Esophagus (tissue), 2 donors: ENCODE measurements at regions not wholly inside any gene's neighbourhood (a gene's known extent, or its start where the extent isn't known, plus 50 kb on each side); places are given as distances from the start of the nearest gene placed in this dataset.
A peak's percentile ranks its signal among the peaks of the same experiment; 100 is the strongest.

ENCODE experiments used
- H3K27ac ChIP-seq, 2 donors: one replicate each; pipeline ENCODE4 v1.5.1; 2013; ENCODE audit warnings: low read depth in 2 of 2, mild to moderate bottlenecking in 2 of 2, inconsistent platforms in 1 of 2, low read length in 1 of 2, moderate library complexity in 1 of 2
- H3K27me3 ChIP-seq, 2 donors: one replicate each; pipeline ENCODE4 v1.6.1; 2013; ENCODE audit warnings: low read length in 2 of 2, control low read depth in 1 of 2, mild to moderate bottlenecking in 1 of 2; ENCODE audit not compliant: insufficient read depth in 2 of 2, control insufficient read depth in 1 of 2
- H3K36me3 ChIP-seq, 2 donors: one replicate each; pipeline ENCODE4 v1.6.1; 2013; ENCODE audit warnings: low read length in 1 of 2; ENCODE audit not compliant: control insufficient read depth in 2 of 2, insufficient read depth in 2 of 2
- H3K4me1 ChIP-seq, 2 donors: one replicate each; pipeline ENCODE4 v1.6.1; 2013; ENCODE audit warnings: low read length in 1 of 2; ENCODE audit not compliant: control insufficient read depth in 2 of 2, insufficient read depth in 2 of 2
- H3K4me3 ChIP-seq, 2 donors: one replicate each; pipeline ENCODE4 v1.5.1; 2013; ENCODE audit warnings: low read length in 2 of 2, mild to moderate bottlenecking in 2 of 2, low read depth in 1 of 2, moderate library complexity in 1 of 2
- H3K9me3 ChIP-seq, 2 donors: one replicate each; pipeline ENCODE4 v1.6.1; 2013; ENCODE audit warnings: mild to moderate bottlenecking in 2 of 2, low read depth in 1 of 2, low read length in 1 of 2, moderate library complexity in 1 of 2; ENCODE audit not compliant: control insufficient read depth in 2 of 2, insufficient read depth in 1 of 2
- WGBS, 2 donors: extraction: QIAGEN DNeasy Blood & Tissue Kit; methylation state at CpG; one replicate each; pipeline ENCODE4 v1.1.7; 2013; 5-methylcytosine and 5-hydroxymethylcytosine counted together
- donor health status: healthy with polysubstance abuse.
- donor health status: Bipolar disorder and iron deficiency.

DNA sequence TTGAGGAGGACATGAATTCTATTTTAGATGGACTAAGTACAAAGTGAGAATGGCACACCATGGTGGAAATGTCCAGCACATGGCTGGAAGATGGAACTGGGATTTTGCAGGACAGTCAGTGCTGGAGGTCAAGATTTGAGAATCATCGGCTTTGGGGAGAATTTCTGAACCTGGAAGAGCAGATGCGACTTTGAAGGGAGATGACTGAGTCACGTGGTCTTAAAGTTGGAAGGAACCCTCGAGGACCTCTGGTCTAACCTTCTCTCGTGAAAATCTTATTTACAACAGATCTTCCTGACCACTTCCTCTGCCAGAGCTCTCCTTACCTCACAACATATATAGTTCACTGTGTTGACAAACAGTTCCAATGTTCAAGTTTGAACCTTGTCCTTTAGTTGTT is 415.4 kb downstream of the ATP23 start:
- no peaks in the 10 kb centered on the region for H3K4me1 ChIP-seq
- H3K9me3 ChIP-seq = no peaks in the 10 kb centered on the region
- H3K27me3 ChIP-seq = peaks cover 0 to 4% of the 10 kb centered on the region in 2 donors
- H3K4me3 ChIP-seq = no peak overlapping the region
- no peak overlapping the region for H3K27ac ChIP-seq
- no peaks in the 10 kb centered on the region for H3K36me3 ChIP-seq
- 81 to 84% methylated on average over 5 of the region's 5 CpGs for WGBS, 2 donors

DNA sequence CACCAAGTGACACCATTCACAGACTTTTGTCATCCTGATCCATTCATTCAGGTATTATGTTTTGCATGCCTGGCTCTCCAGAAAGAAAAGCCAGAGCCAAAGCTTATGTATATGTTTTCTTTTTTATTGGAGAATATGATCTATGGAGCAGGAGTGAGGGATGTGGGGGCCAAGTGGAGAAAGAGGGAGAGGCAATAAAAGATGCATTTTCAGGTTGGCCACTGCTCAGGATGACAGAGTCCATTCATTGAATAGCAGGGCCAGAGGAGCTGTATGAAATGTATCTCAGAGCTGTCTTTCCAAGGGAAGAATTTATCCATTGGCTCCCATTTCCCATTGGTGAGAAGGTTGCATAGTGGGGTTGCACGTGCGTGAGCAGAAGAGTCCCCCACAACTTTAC is 416.1 kb downstream of the ATP23 start:
- 92 to 98% methylated on average over 2 of the region's 2 CpGs for WGBS, 2 donors

DNA sequence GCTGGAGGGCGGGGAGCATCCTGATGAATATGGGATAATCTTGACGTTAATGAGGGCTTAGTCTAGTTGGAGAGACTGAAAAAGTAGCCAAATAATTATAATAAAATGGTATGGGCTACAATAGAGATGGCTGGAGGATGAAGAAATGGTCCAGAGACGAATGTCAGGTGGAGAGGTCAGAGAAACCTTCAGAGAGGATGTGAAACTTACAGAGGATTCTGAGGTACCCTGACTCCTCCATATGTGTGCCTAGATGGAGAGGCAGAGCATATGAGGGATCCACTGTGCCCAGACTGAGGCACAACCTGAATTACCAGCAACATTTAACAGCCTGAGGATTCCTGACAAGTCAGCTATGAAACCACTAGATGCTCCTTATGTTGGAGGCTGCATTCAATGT is 417.0 kb downstream of the ATP23 start:
- Histone ChIP-seq H3K4me3 (no peak overlapping the region), H3K27ac (no peak overlapping the region), H3K27me3 (no peaks in the 10 kb centered on the region), H3K4me1 (no peaks in the 10 kb centered on the region), H3K36me3 (no peaks in the 10 kb centered on the region), H3K9me3 (no peaks in the 10 kb centered on the region)
- WGBS, 2 donors = 70 to 73% methylated on average over 3 of the region's 3 CpGs

More for the DNA sequence above, 416.1 kb downstream of the ATP23 start:
- Histone ChIP-seq H3K27ac (no peak overlapping the region), H3K27me3 (peaks cover 0 to 4% of the 10 kb centered on the region in 2 donors), H3K36me3 (no peaks in the 10 kb centered on the region), H3K9me3 (no peaks in the 10 kb centered on the region), H3K4me3 (no peak overlapping the region), H3K4me1 (no peaks in the 10 kb centered on the region)

DNA sequence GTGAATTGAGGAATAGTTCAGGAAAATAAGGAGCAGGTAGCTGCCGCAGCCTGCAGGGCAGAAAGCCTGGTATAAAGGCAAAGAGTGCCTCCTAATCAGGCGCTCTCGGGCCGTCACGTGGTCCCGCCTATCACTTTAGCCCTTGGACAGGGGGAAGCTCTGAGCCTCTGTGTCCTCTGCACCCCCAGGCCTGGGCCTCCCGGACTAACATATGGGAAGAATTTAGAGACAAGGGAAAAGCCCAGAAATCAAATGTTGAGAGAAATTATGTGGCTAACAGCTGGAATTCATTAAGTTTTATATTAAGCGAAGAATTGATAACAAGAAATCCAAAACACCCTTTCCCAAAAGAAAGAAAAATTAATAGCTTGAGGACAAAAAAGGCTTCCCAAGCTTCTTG is 417.7 kb downstream of the ATP23 start:
- Histone ChIP-seq H3K4me1 (no peaks in the 10 kb centered on the region), H3K4me3 (no peak overlapping the region), H3K27me3 (no peaks in the 10 kb centered on the region), H3K36me3 (no peaks in the 10 kb centered on the region), H3K27ac (no peak overlapping the region), H3K9me3 (no peaks in the 10 kb centered on the region)
- WGBS, 2 donors = 58 to 64% methylated on average over 8 of the region's 8 CpGs

DNA sequence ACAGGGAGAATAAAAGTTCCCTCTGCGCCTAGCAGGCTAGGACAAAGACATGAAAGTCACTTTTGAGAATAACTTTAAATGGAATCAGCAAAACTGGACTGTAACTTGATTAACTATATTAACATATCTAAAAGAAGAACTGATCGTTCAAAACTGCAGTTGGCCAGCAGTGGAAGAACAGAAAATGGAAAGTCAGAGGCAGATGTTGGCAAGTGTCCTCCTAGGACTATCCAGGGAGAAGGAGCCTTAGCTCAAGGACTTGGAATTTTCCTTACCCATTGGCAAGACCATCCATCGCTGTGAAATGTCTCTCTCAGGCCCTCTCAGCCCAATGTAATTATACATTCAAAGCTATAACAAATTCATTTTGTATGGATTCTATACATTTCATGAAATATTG is 419.7 kb downstream of the ATP23 start:
- Histone ChIP-seq H3K9me3 (no peaks in the 10 kb centered on the region), H3K36me3 (no peaks in the 10 kb centered on the region), H3K4me1 (no peaks in the 10 kb centered on the region)

DNA sequence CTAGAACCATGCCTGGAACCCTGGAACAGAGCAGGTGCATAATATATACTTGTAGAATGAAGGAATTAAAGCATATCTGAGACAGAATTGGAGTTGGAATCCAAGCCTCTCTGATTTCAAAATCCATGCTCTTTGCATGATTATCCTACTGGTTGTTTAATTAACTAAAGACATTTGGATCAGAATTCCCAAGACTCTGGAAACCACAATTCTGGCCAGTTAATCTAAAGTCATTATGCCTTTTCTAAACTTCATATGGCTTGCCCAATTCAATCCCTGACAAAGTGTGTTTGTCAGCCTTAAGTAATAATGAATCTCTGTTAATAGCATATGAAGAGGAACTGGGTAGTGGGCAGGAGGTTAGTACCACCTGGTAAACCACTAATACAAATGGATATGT is 422.6 kb downstream of the ATP23 start:
- no peaks in the 10 kb centered on the region for H3K9me3 ChIP-seq
- no peaks in the 10 kb centered on the region for H3K4me1 ChIP-seq
- H3K27ac ChIP-seq = no peak overlapping the region
- no peak overlapping the region for H3K4me3 ChIP-seq
- no peaks in the 10 kb centered on the region for H3K27me3 ChIP-seq
- no peaks in the 10 kb centered on the region for H3K36me3 ChIP-seq

More for the DNA sequence above, 419.7 kb downstream of the ATP23 start:
- no peaks in the 10 kb centered on the region for H3K27me3 ChIP-seq
- H3K4me3 ChIP-seq = no peak overlapping the region
- H3K27ac ChIP-seq = no peak overlapping the region
- WGBS, 2 donors = 82 to 83% methylated on average over 3 of the region's 3 CpGs

DNA sequence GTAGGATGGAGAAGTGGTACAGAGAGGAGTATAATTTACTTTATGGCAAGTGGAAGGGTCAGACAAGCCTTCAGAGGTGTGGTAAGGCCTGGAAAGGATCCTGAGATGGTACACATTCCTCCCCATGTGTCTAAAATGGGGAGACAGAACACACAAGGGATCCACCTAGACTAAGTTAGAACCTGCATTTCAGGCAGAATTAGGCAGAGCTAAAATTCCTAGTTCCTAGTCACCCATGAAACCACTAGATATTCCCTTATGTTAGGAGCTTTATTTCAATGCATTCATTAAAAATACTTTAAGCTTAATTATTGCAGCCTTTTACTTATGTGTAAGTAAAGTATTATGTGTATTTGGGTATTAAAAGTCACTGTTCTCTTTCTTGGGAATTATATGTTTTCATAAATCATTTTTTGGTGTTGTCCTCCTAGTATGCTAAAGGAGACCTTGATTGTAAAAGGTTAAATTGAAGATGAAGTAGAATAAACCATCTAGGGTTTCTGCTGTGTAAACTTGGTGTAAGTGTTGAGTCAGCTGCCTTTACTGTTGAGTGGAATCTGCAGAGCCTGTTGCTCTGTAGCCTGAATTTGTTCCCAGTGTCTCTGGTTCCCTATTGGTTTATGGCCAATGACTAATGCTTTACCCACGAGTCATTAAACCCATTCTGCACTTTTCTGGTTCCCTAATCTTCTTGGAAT is 423.2 kb downstream of the ATP23 start:
- H3K9me3 ChIP-seq = no peaks in the 10 kb centered on the region
- no peaks in the 10 kb centered on the region for H3K27me3 ChIP-seq
- no peaks in the 10 kb centered on the region for H3K4me1 ChIP-seq
- H3K27ac ChIP-seq = peak overlapping the region in 1 of 2 donors; percentile 29
- no peak overlapping the region for H3K4me3 ChIP-seq
- WGBS, 2 donors = 2 to 9% methylated on average over 1 of the region's 1 CpG
- H3K36me3 ChIP-seq = no peaks in the 10 kb centered on the region

DNA sequence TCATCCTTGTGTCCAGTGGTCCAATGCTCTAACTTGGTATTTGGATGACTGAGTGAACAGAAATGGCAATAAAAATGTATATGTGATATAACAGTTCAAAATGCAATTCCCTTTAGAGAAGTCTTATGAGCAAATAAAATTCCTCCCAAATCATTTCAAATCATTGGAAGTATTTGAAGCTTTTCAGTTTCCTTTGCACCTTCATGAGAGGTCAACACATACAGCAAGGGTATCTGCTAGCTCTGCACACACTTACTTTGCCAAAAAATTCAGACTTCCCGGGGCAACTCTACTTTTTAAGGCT is 423.7 kb downstream of the ATP23 start:
- H3K36me3 ChIP-seq = no peaks in the 10 kb centered on the region
- H3K4me1 ChIP-seq = no peaks in the 10 kb centered on the region
- H3K27ac ChIP-seq = no peak overlapping the region
- WGBS, 2 donors = 58 to 59% methylated on average over 1 of the region's 1 CpG
- no peaks in the 10 kb centered on the region for H3K27me3 ChIP-seq
- H3K4me3 ChIP-seq = no peak overlapping the region
- H3K9me3 ChIP-seq = no peaks in the 10 kb centered on the region

DNA sequence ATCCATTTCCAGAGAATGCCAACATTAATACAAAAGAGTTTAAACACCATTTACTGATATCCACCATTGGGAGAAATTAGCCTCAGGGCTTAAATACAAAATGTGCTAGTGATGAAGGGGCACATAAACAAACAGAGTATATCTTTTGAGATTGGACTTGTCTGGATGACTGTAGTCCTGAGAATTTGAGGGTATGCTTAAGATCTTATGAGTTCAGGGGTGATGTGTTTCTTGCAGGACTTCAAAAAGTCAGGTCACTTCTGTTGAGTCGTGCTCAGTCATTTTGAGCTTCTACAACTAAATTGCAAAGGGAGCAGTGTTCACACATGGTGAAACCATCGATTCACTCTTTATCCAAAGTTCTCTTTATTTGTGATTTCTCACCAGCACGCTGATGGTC is 425.7 kb downstream of the ATP23 start:
- Histone ChIP-seq H3K9me3 (peaks cover 0 to 3% of the 10 kb centered on the region in 2 donors), H3K4me3 (no peak overlapping the region), H3K27me3 (no peaks in the 10 kb centered on the region), H3K4me1 (no peaks in the 10 kb centered on the region), H3K36me3 (no peaks in the 10 kb centered on the region), H3K27ac (no peak overlapping the region)
- WGBS, 2 donors = 74 to 87% methylated on average over 3 of the region's 3 CpGs

DNA sequence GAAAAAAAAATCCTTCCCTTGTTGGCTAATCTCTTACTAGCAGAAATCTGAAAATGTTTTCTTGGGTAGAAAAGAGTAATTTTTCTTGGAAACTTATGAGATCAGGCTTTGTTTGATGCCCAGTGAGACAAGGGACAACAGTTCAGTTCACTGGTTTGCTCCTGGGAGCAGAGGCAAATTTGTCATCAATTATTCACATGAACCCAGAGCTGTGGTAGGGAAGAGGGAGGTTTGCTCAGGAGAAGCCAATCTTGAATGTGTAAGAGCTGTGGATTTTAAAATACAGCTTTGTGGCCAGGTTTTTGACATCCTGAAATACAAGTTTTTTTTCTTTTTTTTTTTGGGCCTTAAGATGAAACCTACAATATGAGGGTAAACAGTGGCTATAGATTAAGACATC is 426.6 kb downstream of the ATP23 start:
- no peaks in the 10 kb centered on the region for H3K4me1 ChIP-seq
- H3K27me3 ChIP-seq = no peaks in the 10 kb centered on the region
- H3K27ac ChIP-seq = no peak overlapping the region
- H3K4me3 ChIP-seq = no peak overlapping the region
- peaks cover 0 to 3% of the 10 kb centered on the region in 2 donors for H3K9me3 ChIP-seq
- H3K36me3 ChIP-seq = no peaks in the 10 kb centered on the region
